ENCODE measurements at regions not wholly inside any gene's neighbourhood (a gene's known extent, or its start where the extent isn't known, plus 50 kb on each side); places are given as distances from the start of the nearest gene placed in this dataset.

GRCh38 chr2:2740238-2740775, 409.2 kb upstream of the MYT1L start:
- H3K27me3 ChIP-seq (ENCODE audit: insufficient read depth, low read length), result peaks cover 23% of the 10 kb centered on the region
- no peak overlapping the region for H3K4me3 ChIP-seq (replicated peaks in 1 of 2; ENCODE audit: low read depth in 1 of 2, low read length in 2 of 2)
- no peaks in the 10 kb centered on the region for H3K4me1 ChIP-seq (ENCODE audit: control insufficient read depth in 1 of 2, insufficient read depth in 2 of 2, low read length in 2 of 2)
- TF ChIP-seq EZH2phosphoT487 (IDR thresholded peaks at IDR 0.05; ENCODE audit: borderline replicate concordance) (no peak), CEBPB (IDR thresholded peaks at IDR 0.05; ENCODE audit: low read depth) (no peak), YY1 (IDR thresholded peaks at IDR 0.05; ENCODE audit: extremely low read depth, insufficient replicate concordance, low read depth, low read length) (no peak), FOSL1 (IDR thresholded peaks at IDR 0.05; ENCODE audit: low read depth) (no peak), MAX (IDR thresholded peaks at IDR 0.05) (no peak), RAD21 (IDR thresholded peaks at IDR 0.05; ENCODE audit: low read depth) (no peak), CBX3 (IDR thresholded peaks at IDR 0.05; ENCODE audit: low read depth) (no peak)
- TF ChIP-seq, protein P1, sequence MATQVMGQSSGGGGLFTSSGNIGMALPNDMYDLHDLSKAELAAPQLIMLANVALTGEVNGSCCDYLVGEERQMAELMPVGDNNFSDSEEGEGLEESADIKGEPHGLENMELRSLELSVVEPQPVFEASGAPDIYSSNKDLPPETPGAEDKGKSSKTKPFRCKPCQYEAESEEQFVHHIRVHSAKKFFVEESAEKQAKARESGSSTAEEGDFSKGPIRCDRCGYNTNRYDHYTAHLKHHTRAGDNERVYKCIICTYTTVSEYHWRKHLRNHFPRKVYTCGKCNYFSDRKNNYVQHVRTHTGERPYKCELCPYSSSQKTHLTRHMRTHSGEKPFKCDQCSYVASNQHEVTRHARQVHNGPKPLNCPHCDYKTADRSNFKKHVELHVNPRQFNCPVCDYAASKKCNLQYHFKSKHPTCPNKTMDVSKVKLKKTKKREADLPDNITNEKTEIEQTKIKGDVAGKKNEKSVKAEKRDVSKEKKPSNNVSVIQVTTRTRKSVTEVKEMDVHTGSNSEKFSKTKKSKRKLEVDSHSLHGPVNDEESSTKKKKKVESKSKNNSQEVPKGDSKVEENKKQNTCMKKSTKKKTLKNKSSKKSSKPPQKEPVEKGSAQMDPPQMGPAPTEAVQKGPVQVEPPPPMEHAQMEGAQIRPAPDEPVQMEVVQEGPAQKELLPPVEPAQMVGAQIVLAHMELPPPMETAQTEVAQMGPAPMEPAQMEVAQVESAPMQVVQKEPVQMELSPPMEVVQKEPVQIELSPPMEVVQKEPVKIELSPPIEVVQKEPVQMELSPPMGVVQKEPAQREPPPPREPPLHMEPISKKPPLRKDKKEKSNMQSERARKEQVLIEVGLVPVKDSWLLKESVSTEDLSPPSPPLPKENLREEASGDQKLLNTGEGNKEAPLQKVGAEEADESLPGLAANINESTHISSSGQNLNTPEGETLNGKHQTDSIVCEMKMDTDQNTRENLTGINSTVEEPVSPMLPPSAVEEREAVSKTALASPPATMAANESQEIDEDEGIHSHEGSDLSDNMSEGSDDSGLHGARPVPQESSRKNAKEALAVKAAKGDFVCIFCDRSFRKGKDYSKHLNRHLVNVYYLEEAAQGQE (IDR thresholded peaks at IDR 0.05; ENCODE audit: low read depth), result no peak
- TF ChIP-seq, protein P2, sequence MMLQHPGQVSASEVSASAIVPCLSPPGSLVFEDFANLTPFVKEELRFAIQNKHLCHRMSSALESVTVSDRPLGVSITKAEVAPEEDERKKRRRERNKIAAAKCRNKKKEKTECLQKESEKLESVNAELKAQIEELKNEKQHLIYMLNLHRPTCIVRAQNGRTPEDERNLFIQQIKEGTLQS (IDR thresholded peaks at IDR 0.05), result no peak
- TF ChIP-seq, protein P3, sequence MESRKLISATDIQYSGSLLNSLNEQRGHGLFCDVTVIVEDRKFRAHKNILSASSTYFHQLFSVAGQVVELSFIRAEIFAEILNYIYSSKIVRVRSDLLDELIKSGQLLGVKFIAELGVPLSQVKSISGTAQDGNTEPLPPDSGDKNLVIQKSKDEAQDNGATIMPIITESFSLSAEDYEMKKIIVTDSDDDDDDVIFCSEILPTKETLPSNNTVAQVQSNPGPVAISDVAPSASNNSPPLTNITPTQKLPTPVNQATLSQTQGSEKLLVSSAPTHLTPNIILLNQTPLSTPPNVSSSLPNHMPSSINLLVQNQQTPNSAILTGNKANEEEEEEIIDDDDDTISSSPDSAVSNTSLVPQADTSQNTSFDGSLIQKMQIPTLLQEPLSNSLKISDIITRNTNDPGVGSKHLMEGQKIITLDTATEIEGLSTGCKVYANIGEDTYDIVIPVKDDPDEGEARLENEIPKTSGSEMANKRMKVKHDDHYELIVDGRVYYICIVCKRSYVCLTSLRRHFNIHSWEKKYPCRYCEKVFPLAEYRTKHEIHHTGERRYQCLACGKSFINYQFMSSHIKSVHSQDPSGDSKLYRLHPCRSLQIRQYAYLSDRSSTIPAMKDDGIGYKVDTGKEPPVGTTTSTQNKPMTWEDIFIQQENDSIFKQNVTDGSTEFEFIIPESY (IDR thresholded peaks at IDR 0.05; ENCODE audit: extremely low read depth, insufficient replicate concordance, low read length), result no peak
- intact Hi-C loops (cut with micrococcal nuclease), result no loop called here
- ChIA-PET RAD21 (ENCODE audit: low non-redundant PET in 1 of 2, low total read pairs in 2 of 2, uncharacterized antibody in 2 of 2, unreplicated experiment in 2 of 2) (no interaction called here), POLR2A (no interaction called here), CTCF (no interaction called here)
- H3K9me2 ChIP-seq (ENCODE audit: insufficient read depth), result no peaks in the 10 kb centered on the region
- H3K9ac ChIP-seq (ENCODE audit: low read length), result no peak overlapping the region
- H3K79me2 ChIP-seq (ENCODE audit: insufficient read depth, low read length), result no peaks in the 10 kb centered on the region
- no peak overlapping the region for H3K27ac ChIP-seq (ENCODE audit: low read depth, low read length)
- H2AFZ ChIP-seq (ENCODE audit: low read depth, low read length, poor library complexity, severe bottlenecking), result no peak overlapping the region
- DNase-seq (ENCODE audit: low read depth, low spot score) (no peak), ATAC-seq (no peak)
- H3K9me3 ChIP-seq (ENCODE audit: control insufficient read depth in 1 of 2, insufficient read depth in 1 of 2, low read depth in 1 of 2, low read length in 2 of 2), result no peaks in the 10 kb centered on the region
- no peaks in the 10 kb centered on the region for H3K36me3 ChIP-seq (ENCODE audit: control insufficient read depth in 1 of 2, insufficient read depth in 2 of 2, low read length in 2 of 2)
- BruUV-seq (replicated peaks), result no TSS peak
- H4K20me1 ChIP-seq (ENCODE audit: insufficient read depth), result no peaks in the 10 kb centered on the region
- no peak overlapping the region for H3K4me2 ChIP-seq (ENCODE audit: low read length)

All from HCT116 (cell line).